ENCODE measurements at regions not wholly inside any gene's neighbourhood (a gene's known extent, or its start where the extent isn't known, plus 50 kb on each side); places are given as distances from the start of the nearest gene placed in this dataset.

DNA sequence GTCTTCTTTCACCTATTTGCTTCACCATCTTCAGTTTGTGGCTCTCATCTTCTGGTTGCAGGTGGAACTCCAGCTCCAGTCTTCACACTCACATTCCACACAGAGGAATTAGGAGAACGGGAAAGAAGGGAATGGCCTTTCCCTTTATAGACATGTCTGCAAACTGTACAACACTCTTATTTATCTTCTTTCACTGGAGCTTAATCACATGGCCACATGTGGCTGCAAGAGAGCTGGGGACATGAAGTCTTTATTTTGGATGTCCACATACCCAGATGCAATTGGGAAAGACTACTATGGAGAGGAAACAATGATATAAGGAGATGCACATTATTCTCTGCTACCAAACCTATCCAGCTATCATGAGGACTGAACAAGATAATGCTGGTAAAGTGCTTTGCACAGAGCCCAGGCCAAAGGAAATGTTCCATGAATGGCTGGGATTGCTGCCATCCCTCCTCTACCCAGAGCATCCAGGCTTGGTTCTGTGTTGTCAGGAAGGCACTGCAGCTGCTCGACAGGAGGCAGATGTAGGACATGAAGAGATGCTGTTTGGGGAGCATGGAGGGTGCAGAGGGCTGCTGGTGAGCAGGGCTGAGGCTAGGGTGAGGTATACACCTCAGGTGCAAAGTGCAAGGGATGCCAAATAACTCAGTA is 183.8 kb upstream of the TBX20 start:
- DNase-seq: no peak

DNA sequence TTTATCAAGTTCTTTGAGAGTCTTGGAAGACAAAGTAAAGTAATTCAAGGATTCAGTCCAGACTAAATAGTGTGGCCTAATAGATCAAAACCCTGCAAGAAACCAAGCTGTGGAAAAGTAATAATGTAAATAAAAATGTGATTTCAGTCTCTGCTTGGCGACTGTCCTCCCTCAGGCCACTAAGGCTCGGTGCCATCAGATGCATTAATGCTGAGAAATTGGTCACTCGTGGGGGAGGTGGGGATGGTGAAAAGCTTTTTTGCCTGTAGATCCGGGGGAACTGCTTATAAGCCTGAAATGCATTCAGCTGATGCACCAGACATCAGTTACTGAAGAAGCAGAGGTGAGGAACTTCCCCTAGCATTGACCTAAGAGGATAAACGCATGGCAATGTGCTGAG is 182.6 kb upstream of the TBX20 start:
- DNase-seq: no peak

DNA sequence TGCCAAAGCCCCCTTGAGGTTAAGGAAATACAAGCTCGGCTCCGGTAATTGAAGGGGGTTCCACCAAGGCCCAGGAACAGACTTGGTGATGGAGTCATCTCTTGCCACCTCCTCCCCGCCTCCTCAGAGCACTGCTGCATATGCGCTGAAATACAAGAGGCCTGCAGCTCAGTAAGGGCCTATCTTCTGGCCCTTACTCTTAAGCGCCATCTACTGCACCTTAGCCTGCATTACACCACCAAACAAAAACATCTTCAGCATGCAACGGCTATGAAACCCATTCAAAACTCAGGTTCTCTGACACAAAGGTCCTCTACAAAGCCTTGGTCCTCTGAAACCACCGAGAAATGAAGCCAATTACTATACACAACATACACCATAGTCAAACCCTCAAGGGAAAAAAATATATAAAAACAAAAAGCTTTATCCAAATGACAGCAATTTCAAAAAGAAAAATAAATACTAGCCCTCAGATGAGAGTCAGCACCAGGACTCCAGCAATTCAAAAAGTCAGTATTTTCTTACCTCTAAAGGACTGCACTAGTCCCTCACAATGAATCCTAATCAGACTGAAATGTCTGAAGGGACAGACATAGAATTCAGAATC is 176.8 kb upstream of the TBX20 start:
- no peak for DNase-seq

DNA sequence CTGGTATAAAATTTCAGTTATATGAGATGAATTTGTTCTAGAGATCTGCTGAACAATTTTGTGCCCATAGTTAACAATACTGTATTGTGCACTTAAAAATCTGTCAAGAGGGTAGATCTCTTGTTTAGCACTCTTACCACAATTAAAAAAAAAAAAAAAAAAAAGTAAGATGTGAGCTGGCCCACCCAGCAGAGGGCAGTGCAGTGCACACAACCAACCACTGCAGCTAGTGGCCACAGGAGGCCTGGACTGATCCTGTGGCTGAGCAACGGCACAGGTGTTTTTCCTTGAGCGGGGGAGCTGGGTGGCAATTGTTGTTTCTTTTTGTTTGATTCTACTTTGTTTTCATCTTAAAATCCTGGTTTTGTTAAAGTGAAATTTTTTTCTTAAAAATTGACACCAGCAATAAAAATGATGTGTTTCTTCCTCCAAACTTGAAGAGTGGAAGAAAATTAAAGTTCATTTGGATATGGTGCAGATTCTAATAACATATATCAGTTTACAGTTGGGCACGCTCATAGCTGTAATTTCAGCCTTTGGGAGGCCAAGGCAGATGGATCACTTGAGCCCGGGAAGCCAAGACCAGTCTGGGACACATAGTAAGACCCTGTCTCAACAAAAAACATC is 171.1 kb upstream of the TBX20 start:
- DNase-seq: peak in 2 of 4 experiments; percentile 6 to 34

DNA sequence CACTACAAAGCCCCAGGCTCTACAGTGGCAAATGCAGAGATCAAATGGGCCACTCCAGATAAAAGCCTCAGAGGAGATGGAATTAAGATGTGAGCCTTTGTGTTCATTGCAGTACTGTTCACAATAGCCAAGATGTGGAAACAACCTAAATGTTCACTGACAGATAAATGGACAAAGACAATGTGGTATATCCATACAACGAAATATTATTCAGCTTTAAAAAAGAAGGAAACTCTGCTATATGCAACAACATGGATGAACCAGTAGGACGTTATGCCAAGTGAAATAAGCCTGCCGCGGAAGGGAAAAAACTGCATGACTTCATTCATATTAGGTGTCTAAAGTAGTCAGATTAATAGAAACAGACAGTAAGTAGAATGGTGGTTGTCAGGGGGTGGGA is 170.5 kb upstream of the TBX20 start:
- no peak for DNase-seq

DNA sequence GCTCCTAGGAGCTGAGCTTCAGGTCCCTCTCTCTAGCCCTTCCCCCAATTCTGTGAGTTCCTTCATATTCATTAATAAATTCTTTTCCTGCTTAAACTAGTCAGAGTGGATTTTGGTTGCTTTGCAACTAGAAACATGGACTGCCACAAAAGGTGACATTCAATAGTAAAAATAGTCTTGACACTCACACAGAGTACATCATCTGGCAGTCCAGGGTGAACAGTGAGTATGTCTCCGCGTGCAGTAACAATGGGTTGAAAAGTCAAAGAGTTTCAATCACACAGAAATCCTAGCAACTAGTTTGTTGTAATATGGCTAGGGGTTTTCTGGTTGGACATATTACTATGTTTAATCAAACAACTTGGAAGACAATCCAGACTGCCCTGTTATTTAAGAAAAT is 168.8 kb upstream of the TBX20 start:
- DNase-seq: no peak

DNA sequence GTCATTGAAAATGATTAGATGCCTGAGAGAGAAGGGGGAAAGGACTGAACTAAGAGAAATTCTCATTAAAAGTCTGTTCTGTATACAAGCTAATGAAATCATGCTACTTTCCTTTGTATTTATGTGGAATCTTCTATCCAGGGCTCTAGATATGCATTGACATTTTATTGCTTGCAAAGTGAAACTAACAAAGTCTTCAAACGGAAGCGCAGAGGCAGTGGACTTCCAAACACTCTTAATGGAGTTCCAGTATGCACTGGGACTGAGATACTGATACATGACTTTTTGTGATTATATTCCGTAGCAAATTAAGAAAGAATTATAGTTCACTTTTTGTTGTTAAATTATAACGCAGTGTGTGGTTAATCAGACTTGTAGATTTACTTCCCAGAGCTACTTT is 166.8 kb upstream of the TBX20 start:
- no peak for DNase-seq

DNA sequence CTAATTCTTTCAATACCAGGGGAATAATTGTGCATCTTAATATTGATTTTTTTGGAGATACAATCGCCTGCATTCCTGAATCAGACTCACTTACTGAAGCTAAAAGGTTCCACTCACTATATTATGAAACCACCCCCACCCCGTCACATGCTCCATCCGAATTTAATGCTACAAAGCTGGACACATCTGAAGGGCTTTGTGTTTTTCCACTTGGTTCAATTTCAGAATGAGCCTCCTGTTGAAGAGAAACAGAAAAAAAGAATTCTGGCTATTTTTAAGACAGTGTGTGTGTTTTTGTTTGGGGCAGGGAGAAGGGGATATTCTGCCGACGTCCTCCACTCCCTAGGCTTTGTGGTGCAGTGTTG is 165.5 kb upstream of the TBX20 start:
- no peak for DNase-seq

DNA sequence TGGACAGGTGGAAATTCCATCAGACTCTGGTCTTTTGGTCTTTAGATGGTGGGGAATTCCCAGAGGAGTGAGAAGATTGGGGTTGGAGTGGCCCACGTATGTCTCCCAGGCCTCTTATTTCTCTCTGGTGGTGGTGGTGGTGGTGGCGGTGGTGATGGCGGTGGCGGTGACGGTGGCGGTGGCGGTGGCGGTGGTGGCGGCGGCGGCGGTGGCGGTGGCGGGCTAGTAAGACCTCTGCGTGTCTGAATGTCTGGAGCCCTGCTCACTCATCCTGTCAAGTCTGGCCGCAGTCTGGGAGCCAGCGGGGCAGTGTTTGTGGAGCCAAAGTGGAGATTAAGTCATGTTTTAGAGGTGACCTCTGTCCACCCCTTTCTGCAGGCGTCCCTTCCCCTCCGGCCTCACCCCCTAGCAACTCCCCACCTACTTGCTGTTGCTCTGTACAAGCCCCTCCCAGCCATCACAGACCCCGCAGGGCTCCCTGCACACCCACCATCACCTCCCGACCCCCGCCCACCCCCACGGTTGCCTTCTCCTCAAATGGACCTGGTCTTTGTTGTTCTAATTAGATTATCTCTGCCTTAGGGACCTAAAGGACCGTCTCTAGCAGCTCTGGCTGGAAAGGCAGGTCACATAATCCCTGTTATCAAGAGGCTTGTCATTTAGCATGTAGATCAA is 165.0 kb upstream of the TBX20 start:
- no peak for DNase-seq

DNA sequence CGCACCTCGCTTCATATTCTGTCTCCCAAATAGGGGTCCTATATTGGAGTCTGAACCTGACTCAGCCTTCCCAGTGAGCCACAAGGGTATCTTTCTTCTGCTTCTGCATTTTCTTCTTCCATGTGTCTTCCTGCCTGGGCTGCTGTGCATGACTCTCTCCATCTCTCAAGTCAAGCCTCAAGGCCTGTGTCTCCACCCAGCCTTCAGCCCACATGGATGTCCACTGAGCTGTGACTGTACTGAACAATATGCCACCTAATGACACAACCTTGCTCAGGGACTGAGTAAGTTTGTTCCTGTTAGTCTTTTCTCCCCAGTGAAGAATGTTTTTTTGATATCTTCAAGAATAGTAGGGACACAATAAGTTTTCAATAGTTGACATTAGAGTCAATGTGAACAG is 162.7 kb upstream of the TBX20 start:
- DNase-seq: no peak

DNA sequence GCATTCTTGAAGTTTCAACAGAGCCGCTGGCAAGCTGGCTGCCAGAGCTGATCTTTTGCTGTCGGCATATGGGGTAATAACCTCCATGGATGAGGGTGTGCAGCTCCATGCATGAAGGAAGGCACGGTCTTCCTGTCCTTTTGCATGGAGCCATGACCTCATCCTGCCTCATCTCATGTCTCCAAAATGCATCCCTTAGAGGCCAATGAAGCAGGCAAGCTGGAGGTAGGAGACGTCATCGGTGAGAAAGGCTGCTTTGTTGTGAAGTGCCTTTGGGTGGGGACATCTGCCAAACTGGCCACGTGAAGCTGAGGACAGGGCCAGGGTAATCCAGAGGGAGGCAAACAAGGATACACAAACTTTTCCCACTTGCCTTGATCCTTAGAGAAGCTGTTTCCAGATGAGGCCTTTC is 161.5 kb upstream of the TBX20 start:
- no peak for DNase-seq

DNA sequence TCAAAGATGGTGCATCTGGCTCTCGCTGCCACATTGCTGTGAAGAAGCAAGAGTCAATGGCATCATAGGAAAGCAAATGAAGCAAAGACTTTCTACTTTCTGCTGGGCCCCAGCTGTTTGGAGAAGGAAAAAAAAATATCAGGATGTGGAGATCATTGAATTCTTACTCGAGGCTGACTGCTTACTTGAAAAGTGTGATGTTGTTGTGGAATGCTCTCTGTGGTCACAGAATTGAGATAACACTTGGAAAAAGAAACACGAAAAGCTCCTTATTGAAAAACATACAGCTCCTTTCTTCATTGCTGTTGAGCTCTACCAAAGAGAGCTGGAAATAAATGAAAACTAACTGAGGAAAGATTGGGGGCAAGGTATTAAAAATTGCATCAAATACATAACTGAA is 157.4 kb upstream of the TBX20 start:
- DNase-seq: no peak

DNA sequence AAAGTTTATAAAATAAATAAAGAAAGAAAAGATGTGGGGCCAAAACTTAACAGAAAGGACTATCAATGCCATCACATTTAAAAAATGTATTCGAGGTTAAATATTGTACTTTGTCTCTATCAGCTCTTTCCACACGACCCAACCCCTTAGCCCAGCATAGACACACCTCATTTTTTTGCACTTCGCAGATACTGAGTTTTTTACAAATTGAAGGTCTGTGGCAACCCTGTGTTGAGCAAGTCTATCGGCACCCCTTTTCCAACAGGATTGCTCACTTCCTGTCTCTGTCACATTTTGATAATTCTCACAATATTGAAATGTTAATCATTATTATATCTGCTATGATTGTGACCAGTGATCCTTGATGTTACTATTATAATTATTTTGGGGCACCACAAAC is 151.6 kb upstream of the TBX20 start:
- DNase-seq: no peak

DNA sequence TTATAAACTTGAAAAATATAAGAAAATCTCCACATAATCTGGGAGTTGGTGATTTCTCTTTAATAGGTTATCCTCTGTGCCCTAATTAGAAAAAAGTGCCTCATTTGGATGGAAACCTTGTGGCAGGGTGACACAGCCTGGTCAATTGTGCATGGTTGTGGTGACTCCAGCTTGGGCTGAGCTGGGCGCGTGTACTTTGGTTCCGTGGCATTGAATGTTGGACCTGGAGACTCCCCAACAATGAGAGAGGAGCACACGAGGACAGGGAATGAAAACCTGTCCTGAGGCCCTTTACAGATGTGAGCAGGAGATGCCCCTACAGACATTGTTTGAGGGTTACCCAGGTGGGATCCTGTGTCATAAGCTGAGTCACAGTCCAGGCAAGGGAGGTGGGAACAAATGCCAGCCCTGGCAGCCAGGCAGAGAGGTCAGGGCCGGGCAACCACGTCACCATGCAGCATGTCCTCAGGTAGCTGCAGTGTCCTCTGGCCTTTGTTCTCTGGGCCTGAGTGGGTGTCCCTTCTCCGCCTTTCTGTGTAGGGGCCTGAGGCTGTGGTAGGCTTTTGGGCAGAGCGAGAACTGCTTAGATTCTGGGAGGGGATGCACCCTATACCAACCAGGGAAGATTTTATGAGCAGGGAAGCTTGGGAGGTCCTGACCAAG is 147.4 kb upstream of the TBX20 start:
- DNase-seq: no peak

DNA sequence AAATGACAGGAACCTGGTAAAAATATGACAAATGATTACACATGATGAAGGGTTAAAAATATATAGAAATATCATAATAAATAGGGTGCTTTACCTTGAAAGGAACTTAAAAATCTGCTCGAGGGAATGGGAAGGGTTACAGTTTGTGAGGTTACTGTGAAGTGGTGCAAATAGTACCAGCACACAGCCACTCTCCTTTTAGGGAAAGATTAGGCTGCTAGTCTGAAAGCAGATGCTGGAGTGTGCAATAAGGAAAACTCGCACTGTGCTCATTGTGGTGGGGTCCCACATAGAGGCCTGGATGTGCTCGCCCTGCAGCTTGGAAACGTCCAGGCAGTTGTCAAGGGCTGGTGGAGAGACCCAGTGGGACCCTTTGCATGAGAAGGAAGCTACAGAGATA is 145.9 kb upstream of the TBX20 start:
- DNase-seq: no peak

DNA sequence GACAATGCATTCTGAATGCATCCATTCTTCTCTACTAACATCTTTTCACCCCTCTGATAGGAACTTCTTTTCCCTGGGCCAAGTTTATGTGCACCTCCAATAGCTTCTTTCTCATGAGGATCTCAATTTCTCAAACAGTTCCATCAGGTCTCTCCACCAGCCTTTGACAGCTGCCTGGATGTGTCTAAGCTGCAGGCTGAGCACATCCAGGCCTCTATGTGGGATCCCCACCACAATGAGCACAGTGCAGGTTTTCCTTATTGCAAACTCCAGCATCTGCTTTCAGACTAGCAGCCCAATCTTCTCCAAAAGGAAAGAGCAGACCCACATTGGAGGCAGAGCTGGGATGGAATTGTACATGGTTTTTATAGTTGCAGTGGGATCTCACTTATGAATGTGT is 145.3 kb upstream of the TBX20 start:
- DNase-seq: no peak

DNA sequence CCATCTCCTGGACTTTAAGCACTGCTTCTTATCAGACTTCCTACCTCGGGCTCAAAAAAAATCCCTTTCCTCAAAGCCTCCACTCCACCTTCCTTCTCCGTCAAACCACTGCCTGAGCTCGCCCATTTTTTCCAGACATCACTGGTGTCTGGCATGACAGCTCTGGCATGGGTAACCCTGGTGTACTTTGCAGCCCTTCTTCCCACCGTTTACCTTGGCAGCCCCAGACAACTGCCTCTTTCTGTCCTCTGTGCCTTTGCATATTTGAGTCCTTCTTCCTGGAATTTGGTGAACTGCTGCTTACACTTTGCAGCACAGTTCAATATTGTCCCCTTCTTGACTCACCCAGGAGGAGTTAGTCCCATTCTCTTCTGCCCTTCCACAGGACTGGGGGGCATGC is 144.6 kb upstream of the TBX20 start:
- DNase-seq: no peak

DNA sequence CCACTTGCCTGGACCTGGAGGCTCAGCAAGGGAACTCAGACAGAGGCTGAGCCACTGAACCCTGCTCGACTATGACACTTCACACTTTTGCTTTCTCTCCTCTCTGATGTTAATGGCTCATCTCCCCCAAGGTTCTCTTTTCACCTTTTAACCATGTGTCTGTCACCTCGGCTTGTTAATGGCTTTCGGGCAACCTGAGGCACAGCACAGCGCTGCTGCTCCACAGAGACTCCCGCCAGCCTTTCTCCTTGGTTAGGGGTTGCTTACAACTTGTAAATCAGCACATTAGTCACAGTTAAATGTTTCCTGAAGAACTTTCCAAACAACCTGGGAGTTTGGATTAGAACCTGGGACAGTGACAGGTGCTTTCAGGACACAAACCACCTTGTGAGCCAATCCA is 136.2 kb upstream of the TBX20 start:
- no peak for DNase-seq

DNA sequence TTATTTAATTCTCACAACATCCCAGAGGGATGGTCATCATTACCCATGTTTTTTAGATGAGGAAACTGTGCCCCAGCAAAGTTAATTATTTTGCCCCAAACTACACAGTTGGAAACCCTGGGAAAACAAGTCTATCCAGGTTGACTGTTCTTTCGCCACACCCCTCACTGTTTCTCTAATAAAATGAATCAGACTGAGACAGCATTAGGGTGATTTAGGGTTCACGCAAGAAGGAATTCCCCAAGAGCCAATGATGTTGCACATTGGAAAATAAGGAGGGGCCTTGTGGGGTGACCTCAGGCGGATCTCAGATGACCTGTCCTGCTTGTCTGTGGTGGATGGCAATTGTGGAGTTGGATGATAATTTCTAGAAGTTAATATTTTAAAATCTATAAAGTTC is 135.7 kb upstream of the TBX20 start:
- DNase-seq: no peak

DNA sequence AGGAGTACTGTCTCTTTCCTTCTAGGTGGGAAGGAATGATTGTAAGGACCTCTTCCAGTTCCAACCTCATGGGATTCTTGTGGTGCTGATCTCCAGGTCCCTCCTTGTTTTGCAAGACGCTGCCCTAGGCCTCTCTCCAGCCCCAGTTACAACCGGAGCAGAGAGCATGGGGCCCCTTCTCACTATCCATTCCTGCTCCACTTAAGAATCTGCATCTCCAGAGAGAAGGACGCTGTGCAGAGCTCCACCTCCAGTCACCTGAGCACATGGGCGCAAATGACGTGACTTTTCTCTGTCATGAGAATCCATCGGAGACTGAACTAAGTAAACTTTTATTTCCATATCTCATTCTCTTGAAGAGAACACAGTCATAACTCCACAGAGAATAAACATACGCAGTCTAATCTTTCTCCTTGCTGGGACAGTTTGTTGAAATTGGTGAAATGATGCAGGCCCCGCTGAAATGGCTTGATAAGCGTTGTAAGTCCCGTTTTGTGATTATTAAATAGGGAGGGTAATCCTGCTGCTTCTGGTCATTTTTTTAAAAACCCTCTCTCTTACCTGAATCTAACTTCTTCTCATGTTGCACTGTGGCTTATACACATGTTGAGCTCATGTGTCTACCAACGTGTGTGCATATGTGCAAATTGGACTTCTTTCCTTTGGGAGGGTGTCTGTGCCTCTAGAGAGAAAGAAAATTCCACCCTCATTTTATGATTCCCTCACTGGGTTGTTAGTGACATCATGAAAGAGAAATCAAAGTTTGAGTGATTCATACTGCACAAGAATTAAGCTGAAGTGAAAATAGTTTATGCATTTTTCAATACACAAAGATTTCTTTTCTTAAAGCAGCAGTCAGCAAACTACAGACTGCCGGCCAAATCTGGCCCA is 133.2 kb upstream of the TBX20 start:
- no peak for DNase-seq

DNA sequence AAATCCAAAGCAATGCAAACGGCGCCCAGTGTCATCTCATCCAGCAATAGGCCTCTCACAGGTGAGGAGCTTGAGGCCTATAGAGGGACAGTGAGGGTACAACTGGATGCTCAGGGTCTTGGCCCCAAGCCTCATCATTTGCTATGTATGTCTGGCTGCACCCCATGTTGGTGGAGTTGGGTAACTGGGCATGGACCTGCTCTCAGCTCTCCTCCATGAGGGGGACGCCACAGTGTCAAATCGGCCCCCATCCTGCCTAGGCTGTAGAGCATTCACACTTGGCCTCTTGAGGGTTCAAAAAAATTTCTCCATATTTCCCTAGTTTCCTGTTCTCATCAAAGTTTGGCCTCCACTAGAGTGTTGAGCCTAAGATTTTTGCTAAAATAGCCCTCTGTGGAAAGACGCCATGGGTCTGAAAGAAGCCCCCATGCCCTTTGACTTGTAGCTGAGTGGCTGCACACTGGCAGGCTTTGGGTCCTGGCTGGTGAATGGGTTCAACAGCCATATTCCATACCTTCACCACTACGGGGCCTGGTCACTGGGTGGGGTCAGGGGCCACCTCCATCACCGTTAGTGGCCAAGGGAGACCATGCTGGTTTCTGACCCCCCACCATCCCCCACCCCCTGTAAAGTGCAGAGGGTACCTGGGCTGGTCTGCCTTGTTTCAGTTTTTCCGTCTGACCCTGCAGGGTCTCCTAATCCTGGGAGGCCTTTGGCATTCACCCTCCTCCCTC is 132.3 kb upstream of the TBX20 start:
- no peak for DNase-seq
